Peyer's patch (tissue), 4 donors: ENCODE measurements at regions not wholly inside any gene's neighbourhood (a gene's known extent, or its start where the extent isn't known, plus 50 kb on each side); places are given as distances from the start of the nearest gene placed in this dataset.

Source experiments
- POLR2A ChIP-seq, 2 donors: fragments of 450-650 bp; IDR thresholded peaks; one replicate each; pipeline ENCODE4 v1.5.1; 2017; ENCODE audit warnings: antibody characterized with exemption in 2 of 2, mild to moderate bottlenecking in 2 of 2, moderate library complexity in 2 of 2
- TF ChIP-seq, protein P1 (sequence below), 6 experiments: fragments of 450-650 bp in 4 of 6; fragments of 200-600 bp in 2 of 6; sonication (generic) in 1 of 6; IDR thresholded peaks; one replicate each; pipeline ENCODE4 v1.5.1; 2017 to 2019; ENCODE audit warnings: antibody characterized with exemption in 6 of 6, mild to moderate bottlenecking in 3 of 6, moderate library complexity in 1 of 6

DNA sequence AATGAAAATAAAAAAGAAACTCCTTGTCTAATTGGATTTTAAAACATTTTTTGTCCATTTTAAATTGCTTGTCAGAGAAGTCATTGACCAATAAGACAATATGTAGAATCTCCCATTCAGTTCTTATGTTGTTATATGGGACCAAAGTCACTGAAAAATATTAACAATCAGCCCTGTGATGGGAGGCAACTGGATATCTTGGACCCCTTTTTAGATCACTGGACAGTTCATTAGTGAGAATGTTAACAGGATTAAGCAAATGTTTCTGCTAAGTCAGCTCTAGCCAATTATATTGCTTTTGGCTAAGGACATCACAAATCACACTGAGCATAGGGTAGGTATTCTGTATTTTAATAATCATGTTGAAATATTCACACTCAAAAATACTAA is 609.1 kb upstream of the USP24 start:
- TF ChIP-seq POLR2A (IDR thresholded peaks at IDR 0.05): no peak
- TF ChIP-seq, protein P1, sequence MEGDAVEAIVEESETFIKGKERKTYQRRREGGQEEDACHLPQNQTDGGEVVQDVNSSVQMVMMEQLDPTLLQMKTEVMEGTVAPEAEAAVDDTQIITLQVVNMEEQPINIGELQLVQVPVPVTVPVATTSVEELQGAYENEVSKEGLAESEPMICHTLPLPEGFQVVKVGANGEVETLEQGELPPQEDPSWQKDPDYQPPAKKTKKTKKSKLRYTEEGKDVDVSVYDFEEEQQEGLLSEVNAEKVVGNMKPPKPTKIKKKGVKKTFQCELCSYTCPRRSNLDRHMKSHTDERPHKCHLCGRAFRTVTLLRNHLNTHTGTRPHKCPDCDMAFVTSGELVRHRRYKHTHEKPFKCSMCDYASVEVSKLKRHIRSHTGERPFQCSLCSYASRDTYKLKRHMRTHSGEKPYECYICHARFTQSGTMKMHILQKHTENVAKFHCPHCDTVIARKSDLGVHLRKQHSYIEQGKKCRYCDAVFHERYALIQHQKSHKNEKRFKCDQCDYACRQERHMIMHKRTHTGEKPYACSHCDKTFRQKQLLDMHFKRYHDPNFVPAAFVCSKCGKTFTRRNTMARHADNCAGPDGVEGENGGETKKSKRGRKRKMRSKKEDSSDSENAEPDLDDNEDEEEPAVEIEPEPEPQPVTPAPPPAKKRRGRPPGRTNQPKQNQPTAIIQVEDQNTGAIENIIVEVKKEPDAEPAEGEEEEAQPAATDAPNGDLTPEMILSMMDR (IDR thresholded peaks at IDR 0.05): no peak
